ENCODE measurements at regions not wholly inside any gene's neighbourhood (a gene's known extent, or its start where the extent isn't known, plus 50 kb on each side); places are given as distances from the start of the nearest gene placed in this dataset.

DNA sequence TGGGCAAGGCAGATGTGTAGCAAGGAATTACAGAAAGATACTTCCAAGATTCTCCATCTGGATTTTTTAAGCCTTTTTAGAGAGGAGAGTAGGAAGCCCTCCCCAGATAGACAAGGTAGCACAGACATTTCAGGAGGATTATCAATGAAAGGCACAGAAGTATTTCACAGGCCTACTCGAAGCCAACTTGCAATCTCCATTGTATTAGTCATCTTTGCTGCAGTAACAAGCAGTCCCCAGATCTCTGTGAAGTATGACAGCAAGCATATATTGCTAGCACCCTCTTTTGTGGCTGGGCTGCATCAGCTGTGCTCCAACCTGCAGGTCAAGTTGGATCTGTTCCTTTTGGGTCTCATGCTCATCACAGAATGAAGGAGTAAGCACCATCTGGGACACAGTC is 101.6 kb downstream of the MAF start:
- H3K56ac ChIP-seq (replicated peaks; ENCODE audit: insufficient read length, low read depth, low read length): no peak overlapping the region
- no peaks in the 10 kb centered on the region for H3K36me3 ChIP-seq (ENCODE audit: control insufficient read depth in 2 of 4, insufficient read depth in 4 of 4, low read length in 3 of 4)
- no peak overlapping the region for H2AK5ac ChIP-seq (ENCODE audit: low read depth, low read length)
- no peak overlapping the region for H2BK5ac ChIP-seq (ENCODE audit: low read depth, low read length)
- no peaks in the 10 kb centered on the region for H3K23me2 ChIP-seq (ENCODE audit: low read depth, low read length)
- H4K5ac ChIP-seq (ENCODE audit: insufficient read length, low read depth, low read length): no peak overlapping the region
- H2AFZ ChIP-seq (ENCODE audit: low read length): no peak overlapping the region
- H4K20me1 ChIP-seq (replicated peaks in 1 of 2; ENCODE audit: control insufficient read depth in 1 of 2, insufficient read depth in 2 of 2, low read length in 2 of 2): no peaks in the 10 kb centered on the region
- no peak for FAIRE-seq
- no peak overlapping the region for H3K4me3 ChIP-seq (ENCODE audit: extremely low read depth in 1 of 4, insufficient read depth in 2 of 4, low read depth in 3 of 4, low read length in 4 of 4)
- H3K23ac ChIP-seq (ENCODE audit: insufficient read length): no peak overlapping the region
- no peaks in the 10 kb centered on the region for H3K4me1 ChIP-seq (replicated peaks in 1 of 4; ENCODE audit: control insufficient read depth in 3 of 4, insufficient read depth in 4 of 4, low read length in 3 of 4)
- no peaks in the 10 kb centered on the region for H3K79me1 ChIP-seq (ENCODE audit: low read depth, low read length)
- H3K4me2 ChIP-seq (ENCODE audit: insufficient read depth in 1 of 2, low read depth in 2 of 2, low read length in 2 of 2): no peak overlapping the region
- no peak overlapping the region for H3K9ac ChIP-seq (replicated peaks in 1 of 4; ENCODE audit: extremely low read depth in 1 of 4, low read depth in 3 of 4, low read length in 3 of 4)
- WGBS, 2 experiments (ENCODE audit: extremely low coverage in 1 of 2, insufficient coverage in 1 of 2, insufficient read length in 1 of 2, insufficient replicate concordance in 2 of 2, low coverage in 1 of 2, low lambda C conversion rate in 2 of 2, missing lambda C conversion rate in 1 of 2): 72% methylated on average over 1 of the region's 1 CpG; no CpG with 5 or more reads in 1 of the 2 experiments
- no peaks in the 10 kb centered on the region for H3K79me2 ChIP-seq (ENCODE audit: control insufficient read depth in 1 of 2, insufficient read depth in 2 of 2, low read length in 2 of 2)
- H2BK120ac ChIP-seq (replicated peaks; ENCODE audit: low read depth, low read length): no peak overlapping the region
- no peak overlapping the region for H2BK15ac ChIP-seq (ENCODE audit: low read length)
- no peak overlapping the region for H4K91ac ChIP-seq (replicated peaks; ENCODE audit: insufficient read length, low read length)
- no peak overlapping the region for H3K27ac ChIP-seq (ENCODE audit: low read depth, low read length)
- no peak for DNase-seq (ENCODE audit: low read depth in 1 of 2, low spot score in 2 of 2)
- H3K4ac ChIP-seq (replicated peaks; ENCODE audit: insufficient read length, low read depth, low read length): no peak overlapping the region
- no peaks in the 10 kb centered on the region for H3K27me3 ChIP-seq (replicated peaks in 1 of 4; ENCODE audit: control insufficient read depth in 3 of 4, extremely low read depth in 1 of 4, insufficient read depth in 3 of 4, low read length in 3 of 4)
- ChIA-PET POLR2A (ENCODE audit: partially characterized antibody) (no interaction called here), CTCF (ENCODE audit: partially characterized antibody) (interaction anchor here (1.2 kb wide), 1 partner anchor 9 kb away, joined by 3 read pairs; no protein-coding TSS in a partner anchor)
- H3K18ac ChIP-seq (ENCODE audit: extremely low read depth, low read length): no peak overlapping the region
- H4K8ac ChIP-seq (ENCODE audit: extremely low read depth, insufficient read depth, low read length): no peak overlapping the region
- H3K14ac ChIP-seq (ENCODE audit: insufficient read length): no peak overlapping the region
- H2BK12ac ChIP-seq (ENCODE audit: low read depth, low read length): no peak overlapping the region
- H2BK20ac ChIP-seq (ENCODE audit: low read length): no peak overlapping the region
- H3K9me3 ChIP-seq (ENCODE audit: insufficient read depth in 2 of 2, low read depth in 1 of 2, low read length in 1 of 2): 0 out of 4 replicates have a peak, but pooled peaks cover 0 to 3% of the 10 kb centered on the region in 2 experiments
- no peak for TF ChIP-seq JUN (IDR thresholded peaks at IDR 0.05; ENCODE audit: low read depth, low read length)
- TF ChIP-seq CHD2 (IDR thresholded peaks at IDR 0.05; ENCODE audit: low read length): no peak
- no peak for TF ChIP-seq SUZ12 (IDR thresholded peaks at IDR 0.05; ENCODE audit: low read length)
- no peak for TF ChIP-seq EP300 (IDR thresholded peaks at IDR 0.05; ENCODE audit: borderline replicate concordance in 1 of 2, low read depth in 2 of 2, low read length in 2 of 2)
- no peak for TF ChIP-seq TBP (IDR thresholded peaks at IDR 0.05; ENCODE audit: low read depth, low read length)
- TF ChIP-seq POLR2A (IDR thresholded peaks at IDR 0.05; ENCODE audit: control extremely low read depth in 1 of 2, low read depth in 2 of 2, low read length in 2 of 2): no peak
- TF ChIP-seq HDAC2 (IDR thresholded peaks at IDR 0.05; ENCODE audit: borderline replicate concordance in 1 of 2, low read depth in 2 of 2, low read length in 2 of 2): no peak
- no peak for TF ChIP-seq BCL11A (IDR thresholded peaks at IDR 0.05; ENCODE audit: low read depth in 2 of 2, low read length in 2 of 2)
- no peak for TF ChIP-seq TAF1 (IDR thresholded peaks at IDR 0.05; ENCODE audit: low read depth, low read length)
- no peak for TF ChIP-seq CTBP2 (IDR thresholded peaks at IDR 0.05; ENCODE audit: borderline replicate concordance, insufficient read depth, insufficient read length, low read length)
- no peak for TF ChIP-seq YY1 (IDR thresholded peaks at IDR 0.05; ENCODE audit: low read depth, low read length)
- no peak for TF ChIP-seq TEAD4 (IDR thresholded peaks at IDR 0.05; ENCODE audit: low read depth, low read length)
- TF ChIP-seq, protein P1, sequence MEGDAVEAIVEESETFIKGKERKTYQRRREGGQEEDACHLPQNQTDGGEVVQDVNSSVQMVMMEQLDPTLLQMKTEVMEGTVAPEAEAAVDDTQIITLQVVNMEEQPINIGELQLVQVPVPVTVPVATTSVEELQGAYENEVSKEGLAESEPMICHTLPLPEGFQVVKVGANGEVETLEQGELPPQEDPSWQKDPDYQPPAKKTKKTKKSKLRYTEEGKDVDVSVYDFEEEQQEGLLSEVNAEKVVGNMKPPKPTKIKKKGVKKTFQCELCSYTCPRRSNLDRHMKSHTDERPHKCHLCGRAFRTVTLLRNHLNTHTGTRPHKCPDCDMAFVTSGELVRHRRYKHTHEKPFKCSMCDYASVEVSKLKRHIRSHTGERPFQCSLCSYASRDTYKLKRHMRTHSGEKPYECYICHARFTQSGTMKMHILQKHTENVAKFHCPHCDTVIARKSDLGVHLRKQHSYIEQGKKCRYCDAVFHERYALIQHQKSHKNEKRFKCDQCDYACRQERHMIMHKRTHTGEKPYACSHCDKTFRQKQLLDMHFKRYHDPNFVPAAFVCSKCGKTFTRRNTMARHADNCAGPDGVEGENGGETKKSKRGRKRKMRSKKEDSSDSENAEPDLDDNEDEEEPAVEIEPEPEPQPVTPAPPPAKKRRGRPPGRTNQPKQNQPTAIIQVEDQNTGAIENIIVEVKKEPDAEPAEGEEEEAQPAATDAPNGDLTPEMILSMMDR (IDR thresholded peaks at IDR 0.05; ENCODE audit: control extremely low read depth in 1 of 3, insufficient read depth in 1 of 3, low read depth in 1 of 3, low read length in 3 of 3): no peak

Measured in H1 (cell line).